ENCODE measurements at regions not wholly inside any gene's neighbourhood (a gene's known extent, or its start where the extent isn't known, plus 50 kb on each side); places are given as distances from the start of the nearest gene placed in this dataset.

- no peak for TF ChIP-seq CHD7 (IDR thresholded peaks at IDR 0.05; ENCODE audit: insufficient replicate concordance, low read length)
- TF ChIP-seq HDAC6 (IDR thresholded peaks at IDR 0.05; ENCODE audit: low read depth, low read length), result no peak
- TF ChIP-seq CBX8 (IDR thresholded peaks at IDR 0.05; ENCODE audit: borderline replicate concordance, low read depth, low read length), result no peak
- TF ChIP-seq SUZ12 (IDR thresholded peaks at IDR 0.05; ENCODE audit: low read length), result no peak
- TF ChIP-seq KDM4A (IDR thresholded peaks at IDR 0.05; ENCODE audit: low read depth, low read length, severe bottlenecking), result no peak
- TF ChIP-seq GTF2F1 (IDR thresholded peaks at IDR 0.05; ENCODE audit: borderline replicate concordance, low read depth, low read length), result no peak
- TF ChIP-seq, protein P1, sequence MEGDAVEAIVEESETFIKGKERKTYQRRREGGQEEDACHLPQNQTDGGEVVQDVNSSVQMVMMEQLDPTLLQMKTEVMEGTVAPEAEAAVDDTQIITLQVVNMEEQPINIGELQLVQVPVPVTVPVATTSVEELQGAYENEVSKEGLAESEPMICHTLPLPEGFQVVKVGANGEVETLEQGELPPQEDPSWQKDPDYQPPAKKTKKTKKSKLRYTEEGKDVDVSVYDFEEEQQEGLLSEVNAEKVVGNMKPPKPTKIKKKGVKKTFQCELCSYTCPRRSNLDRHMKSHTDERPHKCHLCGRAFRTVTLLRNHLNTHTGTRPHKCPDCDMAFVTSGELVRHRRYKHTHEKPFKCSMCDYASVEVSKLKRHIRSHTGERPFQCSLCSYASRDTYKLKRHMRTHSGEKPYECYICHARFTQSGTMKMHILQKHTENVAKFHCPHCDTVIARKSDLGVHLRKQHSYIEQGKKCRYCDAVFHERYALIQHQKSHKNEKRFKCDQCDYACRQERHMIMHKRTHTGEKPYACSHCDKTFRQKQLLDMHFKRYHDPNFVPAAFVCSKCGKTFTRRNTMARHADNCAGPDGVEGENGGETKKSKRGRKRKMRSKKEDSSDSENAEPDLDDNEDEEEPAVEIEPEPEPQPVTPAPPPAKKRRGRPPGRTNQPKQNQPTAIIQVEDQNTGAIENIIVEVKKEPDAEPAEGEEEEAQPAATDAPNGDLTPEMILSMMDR (IDR thresholded peaks at IDR 0.05; ENCODE audit: control extremely low read depth in 1 of 3, insufficient read depth in 1 of 3, low read depth in 1 of 3, low read length in 3 of 3), result no peak
- no peak for TF ChIP-seq SIN3A (conservative IDR thresholded peaks at IDR 0.05 in 1 of 2, IDR thresholded peaks at IDR 0.05 in 1 of 2; ENCODE audit: low read depth in 1 of 2, low read length in 2 of 2)
Measured at GRCh38 chr6:95489185-95489863, 88.0 kb upstream of the MANEA start (continued).
